Mesodermal cell (in vitro differentiated cells): ENCODE measurements at regions not wholly inside any gene's neighbourhood (a gene's known extent, or its start where the extent isn't known, plus 50 kb on each side); places are given as distances from the start of the nearest gene placed in this dataset.

ENCODE experiments used
- H3K27ac ChIP-seq: 2 replicates; pipeline ENCODE4 v1.7.0; 2013; ENCODE audit warnings: mild to moderate bottlenecking, low read depth, low read length, moderate library complexity; ENCODE audit not compliant: severe bottlenecking
- H3K36me3 ChIP-seq: 2 replicates; pipeline ENCODE4 v1.7.1; 2013; ENCODE audit warnings: mild to moderate bottlenecking, low read length, moderate library complexity; ENCODE audit not compliant: control insufficient read depth, insufficient read depth
- H3K4me1 ChIP-seq: one replicate; pipeline ENCODE4 v1.7.1; 2013; ENCODE audit warnings: mild to moderate bottlenecking, low read length; ENCODE audit not compliant: insufficient read depth, control insufficient read depth, poor library complexity, severe bottlenecking
- H3K4me3 ChIP-seq: 2 replicates; pipeline ENCODE4 v1.7.0; 2013; ENCODE audit warnings: low read length, control low read depth, mild to moderate bottlenecking; ENCODE audit not compliant: insufficient read depth, poor library complexity, severe bottlenecking; ENCODE audit errors: extremely low read depth
- H3K9me3 ChIP-seq: 2 replicates; pipeline ENCODE4 v1.7.1; 2013; ENCODE audit warnings: mild to moderate bottlenecking, low read length, moderate library complexity; ENCODE audit not compliant: control insufficient read depth
- WGBS, 2 experiments: methylation state at CpG; one replicate each; pipeline ENCODE4 v1.1.5; 2013; ENCODE audit warnings: missing lambda C conversion rate in 2 of 2; ENCODE audit not compliant: insufficient coverage in 2 of 2; 5-methylcytosine and 5-hydroxymethylcytosine counted together

- Histone ChIP-seq H3K27ac (peak overlapping the region; percentile 83), H3K4me1 (peaks cover 83% of the 10 kb centered on the region), H3K9me3 (no peaks in the 10 kb centered on the region), H3K36me3 (peaks cover 11% of the 10 kb centered on the region), H3K4me3 (no peak overlapping the region)
- 57 to 84% methylated on average over 3 of the region's 5 CpGs for WGBS, 2 experiments
Observed at GRCh38 chr1:232556351-232556750, 73.6 kb downstream of the SIPA1L2 start.

- H3K27ac ChIP-seq, result peak overlapping the region; percentile 83
Observed at GRCh38 chr1:232555494-232556210, 74.3 kb downstream of the SIPA1L2 start.

DNA sequence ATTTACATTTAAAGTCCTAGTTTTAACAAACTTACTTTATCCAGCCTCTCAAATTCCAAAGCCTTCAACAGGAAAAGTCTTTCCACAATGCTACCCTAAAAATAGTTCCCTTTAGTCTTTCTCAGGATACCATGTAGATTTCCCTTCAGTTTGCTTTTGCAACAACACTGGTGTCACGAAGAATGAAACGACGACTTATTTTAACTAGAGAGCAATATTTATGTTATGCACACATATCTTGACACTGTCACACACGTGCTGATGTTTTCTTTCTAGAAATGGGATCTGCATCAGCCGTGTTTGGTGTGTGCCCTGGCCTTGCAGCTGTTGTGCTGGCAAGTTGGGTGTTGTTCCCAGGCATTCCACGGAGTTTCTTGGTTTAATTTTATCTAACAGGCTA lies 75.5 kb downstream of the SIPA1L2 start:
- 62% methylated on average over 5 of the region's 6 CpGs; no CpG with 5 or more reads in 1 of the 2 experiments for WGBS, 2 experiments
- H3K27ac ChIP-seq, result peak overlapping the region; percentile 83
- no peaks in the 10 kb centered on the region for H3K9me3 ChIP-seq
- H3K4me3 ChIP-seq, result no peak overlapping the region
- H3K36me3 ChIP-seq, result peaks cover 11% of the 10 kb centered on the region
- peaks cover 87% of the 10 kb centered on the region for H3K4me1 ChIP-seq

More at GRCh38 chr1:232555494-232556210, 74.3 kb downstream of the SIPA1L2 start:
- H3K4me1 ChIP-seq, result peaks cover 87% of the 10 kb centered on the region
- H3K36me3 ChIP-seq, result peaks cover 11% of the 10 kb centered on the region
- H3K9me3 ChIP-seq, result no peaks in the 10 kb centered on the region
- H3K4me3 ChIP-seq, result no peak overlapping the region
- WGBS, 2 experiments, result 38% methylated on average over 1 of the region's 2 CpGs; no CpG with 5 or more reads in 1 of the 2 experiments

DNA sequence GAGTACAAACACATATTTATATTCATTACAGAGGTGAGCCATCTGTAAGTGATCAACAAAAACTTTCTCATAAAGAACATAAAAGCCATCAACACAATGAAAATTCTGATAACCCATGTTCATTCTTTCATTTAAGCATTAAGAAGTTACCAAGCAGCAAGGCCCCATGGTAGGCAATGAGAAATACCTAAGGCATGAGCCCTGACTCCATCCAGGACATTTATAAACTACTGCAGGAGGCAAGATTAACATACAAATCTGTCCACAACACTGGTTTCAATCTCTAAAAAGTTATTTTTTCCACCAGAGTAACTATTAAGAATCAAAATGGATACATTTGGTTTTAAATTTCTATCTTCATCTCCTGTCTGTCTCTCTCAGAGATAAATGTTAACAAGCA lies 76.1 kb downstream of the SIPA1L2 start:
- no peaks in the 10 kb centered on the region for H3K9me3 ChIP-seq
- H3K4me3 ChIP-seq, result no peak overlapping the region
- H3K27ac ChIP-seq, result peak overlapping the region; percentile 83
- H3K4me1 ChIP-seq, result peaks cover 87% of the 10 kb centered on the region
- H3K36me3 ChIP-seq, result peaks cover 11% of the 10 kb centered on the region

- H3K9me3 ChIP-seq, result no peaks in the 10 kb centered on the region
- peaks cover 11% of the 10 kb centered on the region for H3K36me3 ChIP-seq
- WGBS, 2 experiments, result 77 to 91% methylated on average over 3 to 6 of the region's 12 CpGs
- H3K4me3 ChIP-seq, result no peak overlapping the region
- H3K27ac ChIP-seq, result peak overlapping the region; percentile 83
- H3K4me1 ChIP-seq, result peaks cover 87% of the 10 kb centered on the region
Observed at GRCh38 chr1:232553050-232553754, 76.7 kb downstream of the SIPA1L2 start.

- 78 to 80% methylated on average over 5 to 7 of the region's 7 CpGs for WGBS, 2 experiments
- peak overlapping the region; percentile 73 for H3K27ac ChIP-seq
- no peaks in the 10 kb centered on the region for H3K9me3 ChIP-seq
- H3K4me3 ChIP-seq, result no peak overlapping the region
- peaks cover 11% of the 10 kb centered on the region for H3K36me3 ChIP-seq
- peaks cover 75% of the 10 kb centered on the region for H3K4me1 ChIP-seq
Observed at GRCh38 chr1:232551386-232551785, 78.5 kb downstream of the SIPA1L2 start.

DNA sequence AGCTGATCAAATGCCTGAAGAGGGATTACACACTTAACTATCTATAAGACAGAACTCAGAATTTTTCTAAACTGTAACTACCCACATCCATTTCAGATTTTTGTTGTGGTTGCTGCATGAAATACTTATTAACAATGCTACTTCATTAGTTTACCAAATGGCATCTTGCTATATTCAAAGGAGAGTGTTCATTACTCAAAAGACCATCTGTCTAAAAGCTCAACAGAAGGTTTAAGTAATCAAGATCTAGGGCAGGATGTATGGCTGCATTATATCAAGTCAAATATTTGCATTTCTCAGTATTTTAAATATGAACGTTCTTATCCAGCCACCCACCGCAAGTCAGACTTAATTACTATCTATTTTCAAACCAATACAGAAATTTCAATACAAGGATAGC lies 79.9 kb downstream of the SIPA1L2 start:
- no peaks in the 10 kb centered on the region for H3K9me3 ChIP-seq
- H3K4me1 ChIP-seq, result peaks cover 63% of the 10 kb centered on the region
- no peak overlapping the region for H3K27ac ChIP-seq
- WGBS, 2 experiments, result no CpG with 5 or more reads among the region's 2 CpGs
- H3K4me3 ChIP-seq, result no peak overlapping the region
- peaks cover 11% of the 10 kb centered on the region for H3K36me3 ChIP-seq

- Histone ChIP-seq H3K9me3 (no peaks in the 10 kb centered on the region), H3K4me3 (no peak overlapping the region), H3K4me1 (peaks cover 50% of the 10 kb centered on the region), H3K27ac (no peak overlapping the region), H3K36me3 (peaks cover 11% of the 10 kb centered on the region)
- 68 to 74% methylated on average over 4 of the region's 5 CpGs for WGBS, 2 experiments
Observed at GRCh38 chr1:232548691-232549090, 81.2 kb downstream of the SIPA1L2 start.

- H3K27ac ChIP-seq, result no peak overlapping the region
- peaks cover 11% of the 10 kb centered on the region for H3K36me3 ChIP-seq
- no peaks in the 10 kb centered on the region for H3K9me3 ChIP-seq
- 82 to 86% methylated on average over 2 of the region's 2 CpGs for WGBS, 2 experiments
- peaks cover 44% of the 10 kb centered on the region for H3K4me1 ChIP-seq
- H3K4me3 ChIP-seq, result no peak overlapping the region
Observed at GRCh38 chr1:232547938-232548484, 81.9 kb downstream of the SIPA1L2 start.

GRCh38 chr1:232542633-232543593 lies 87.0 kb downstream of the SIPA1L2 start:
- H3K36me3 ChIP-seq, result peaks cover 7% of the 10 kb centered on the region
- peaks cover 30% of the 10 kb centered on the region for H3K4me1 ChIP-seq
- no peak overlapping the region for H3K4me3 ChIP-seq
- H3K27ac ChIP-seq, result peak overlapping the region; percentile 41
- WGBS, 2 experiments, result 91 to 94% methylated on average over 11 of the region's 13 CpGs
- H3K9me3 ChIP-seq, result no peaks in the 10 kb centered on the region
